Umbilical cord (tissue), 1 donor: ENCODE measurements at regions not wholly inside any gene's neighbourhood (a gene's known extent, or its start where the extent isn't known, plus 50 kb on each side); places are given as distances from the start of the nearest gene placed in this dataset.
A peak's percentile ranks its signal among the peaks of the same experiment; 100 is the strongest.
"Not testable (repeated sequence)": the region's sequence is repeated elsewhere in the genome, so short reads cannot be mapped to it uniquely, and the experiment has no call there.

ENCODE experiments used
- DNase-seq: peaks from one replicate; pipeline ENCODE4 v3.0.0-alpha.2; 2015; ENCODE audit warnings: low spot score

GRCh38 chrX:53883196-53883595, 161.1 kb downstream of the PHF8 start:
- DNase-seq = no peak

- DNase-seq = peak; percentile 55
Observed at GRCh38 chrX:53882331-53882730, 161.9 kb downstream of the PHF8 start.

- not testable (repeated sequence) for DNase-seq
Observed at GRCh38 chrX:53880786-53881185, 163.5 kb downstream of the PHF8 start.

- no peak for DNase-seq
Observed at GRCh38 chrX:53859890-53860289, 173.4 kb upstream of the HUWE1 start.

GRCh38 chrX:53831662-53832635, 145.4 kb upstream of the HUWE1 start:
- peak; percentile 9 for DNase-seq

GRCh38 chrX:53824686-53825085, 138.2 kb upstream of the HUWE1 start:
- DNase-seq = no peak

- DNase-seq = not testable (repeated sequence)
Observed at GRCh38 chrX:53818115-53818514, 131.6 kb upstream of the HUWE1 start.

GRCh38 chrX:53817548-53817947, 131.0 kb upstream of the HUWE1 start:
- DNase-seq = no peak

- no peak for DNase-seq
Observed at GRCh38 chrX:53813670-53814440, 127.3 kb upstream of the HUWE1 start.

GRCh38 chrX:53798281-53798680, 111.8 kb upstream of the HUWE1 start:
- DNase-seq = no peak

GRCh38 chrX:53795576-53795975, 109.1 kb upstream of the HUWE1 start:
- no peak for DNase-seq

- DNase-seq = no peak
Observed at GRCh38 chrX:53794181-53794580, 107.7 kb upstream of the HUWE1 start.

GRCh38 chrX:53768865-53769264, 82.3 kb upstream of the HUWE1 start:
- DNase-seq = no peak

GRCh38 chrX:53768451-53768850, 81.9 kb upstream of the HUWE1 start:
- no peak for DNase-seq

- DNase-seq = no peak
Observed at GRCh38 chrX:53767544-53767943, 81.0 kb upstream of the HUWE1 start.

GRCh38 chrX:53757181-53757580, 70.7 kb upstream of the HUWE1 start:
- not testable (repeated sequence) for DNase-seq

- DNase-seq = no peak
Observed at GRCh38 chrX:53746718-53747117, 60.2 kb upstream of the HUWE1 start.

- DNase-seq = peak; percentile 52
Observed at GRCh38 chrX:53743244-53743643, 56.7 kb upstream of the HUWE1 start.

GRCh38 chrX:53738370-53738906, 51.9 kb upstream of the HUWE1 start:
- no peak for DNase-seq
